ENCODE measurements at regions not wholly inside any gene's neighbourhood (a gene's known extent, or its start where the extent isn't known, plus 50 kb on each side); places are given as distances from the start of the nearest gene placed in this dataset.

DNA sequence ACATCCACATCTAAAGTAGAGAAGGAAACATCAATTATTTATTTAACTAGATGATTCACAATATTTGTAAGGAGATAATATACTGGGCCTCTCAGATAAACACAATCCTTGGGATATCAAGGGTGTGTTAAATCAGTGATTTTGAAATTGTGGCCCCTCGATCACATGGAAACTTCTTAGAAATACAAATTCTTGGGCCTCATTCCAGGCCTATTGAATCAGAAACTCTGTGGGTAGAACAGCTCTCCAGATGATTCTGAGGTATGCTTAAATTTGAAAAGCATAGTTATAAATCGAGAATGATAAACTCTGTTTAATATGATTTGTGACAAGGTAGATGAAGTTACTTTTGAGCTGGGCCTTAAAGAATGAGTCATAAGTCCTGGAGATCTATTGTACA lies 64.3 kb upstream of the GPR174 start:
- DNase-seq: no peak
- no peak overlapping the region for H3K4me3 ChIP-seq
- TF ChIP-seq, protein P1, sequence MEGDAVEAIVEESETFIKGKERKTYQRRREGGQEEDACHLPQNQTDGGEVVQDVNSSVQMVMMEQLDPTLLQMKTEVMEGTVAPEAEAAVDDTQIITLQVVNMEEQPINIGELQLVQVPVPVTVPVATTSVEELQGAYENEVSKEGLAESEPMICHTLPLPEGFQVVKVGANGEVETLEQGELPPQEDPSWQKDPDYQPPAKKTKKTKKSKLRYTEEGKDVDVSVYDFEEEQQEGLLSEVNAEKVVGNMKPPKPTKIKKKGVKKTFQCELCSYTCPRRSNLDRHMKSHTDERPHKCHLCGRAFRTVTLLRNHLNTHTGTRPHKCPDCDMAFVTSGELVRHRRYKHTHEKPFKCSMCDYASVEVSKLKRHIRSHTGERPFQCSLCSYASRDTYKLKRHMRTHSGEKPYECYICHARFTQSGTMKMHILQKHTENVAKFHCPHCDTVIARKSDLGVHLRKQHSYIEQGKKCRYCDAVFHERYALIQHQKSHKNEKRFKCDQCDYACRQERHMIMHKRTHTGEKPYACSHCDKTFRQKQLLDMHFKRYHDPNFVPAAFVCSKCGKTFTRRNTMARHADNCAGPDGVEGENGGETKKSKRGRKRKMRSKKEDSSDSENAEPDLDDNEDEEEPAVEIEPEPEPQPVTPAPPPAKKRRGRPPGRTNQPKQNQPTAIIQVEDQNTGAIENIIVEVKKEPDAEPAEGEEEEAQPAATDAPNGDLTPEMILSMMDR (IDR thresholded peaks at IDR 0.05): no peak
- H3K9me3 ChIP-seq: no peaks in the 10 kb centered on the region
- no peak for ATAC-seq
- no peaks in the 10 kb centered on the region for H3K27me3 ChIP-seq (ENCODE audit: low read depth)
- H3K4me1 ChIP-seq: no peaks in the 10 kb centered on the region
- H3K36me3 ChIP-seq: no peaks in the 10 kb centered on the region
- no peak overlapping the region for H3K27ac ChIP-seq
- intact Hi-C loops (cut with DNase I): no loop called here

DNA sequence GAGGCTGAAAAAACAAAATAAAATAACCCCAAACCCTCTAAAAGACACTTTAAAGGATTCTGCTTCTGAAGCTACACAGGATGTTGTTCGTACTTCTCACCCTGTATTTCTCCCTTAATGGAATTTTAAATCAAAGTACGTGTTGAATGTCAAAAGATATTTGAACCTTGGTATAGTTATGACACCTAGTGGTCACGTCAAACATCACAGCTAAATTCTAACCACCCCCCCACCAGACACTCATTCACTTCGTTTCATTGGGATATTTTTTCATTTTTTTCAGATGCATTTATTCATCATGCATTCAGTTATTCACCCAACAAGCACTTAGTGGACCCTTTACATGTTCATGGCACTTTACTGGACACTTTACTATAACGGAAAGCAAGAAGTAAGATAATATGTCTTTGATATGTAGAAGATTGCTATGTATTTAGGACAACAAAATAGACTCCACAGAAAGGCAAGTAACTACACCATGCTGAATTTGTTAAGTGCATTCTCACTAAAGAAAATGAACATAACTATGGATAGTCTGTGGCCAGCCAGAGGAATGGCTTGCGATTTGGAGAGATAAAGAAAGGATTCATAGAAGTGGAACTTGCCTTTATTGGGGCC lies 62.5 kb upstream of the GPR174 start:
- peak in 1 of 2 donors; percentile 65 for ATAC-seq

DNA sequence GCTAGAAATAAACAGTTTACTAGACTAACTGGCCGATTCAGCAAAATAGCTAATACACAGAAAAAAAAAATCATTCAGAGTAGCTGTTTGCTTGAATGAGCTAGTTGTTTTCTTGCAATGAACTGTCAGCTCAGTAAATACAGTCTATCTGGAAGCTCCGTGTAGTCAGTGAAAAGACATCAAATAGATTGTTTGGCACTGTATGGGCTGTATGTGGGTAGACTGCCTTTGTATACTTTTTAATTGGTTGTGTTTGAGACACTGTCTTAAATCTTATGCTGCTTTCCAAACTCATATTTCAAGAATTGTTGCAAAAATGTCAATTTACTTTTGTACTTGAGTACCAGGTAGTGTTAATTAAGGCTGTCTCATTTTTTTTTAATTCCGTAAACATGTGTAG lies 61.6 kb upstream of the GPR174 start:
- H3K36me3 ChIP-seq: no peaks in the 10 kb centered on the region
- H3K4me1 ChIP-seq: no peaks in the 10 kb centered on the region
- no peak overlapping the region for H3K27ac ChIP-seq
- intact Hi-C loops (cut with DNase I): no loop called here
- no peak for ATAC-seq
- H3K9me3 ChIP-seq: no peaks in the 10 kb centered on the region
- TF ChIP-seq, protein P1 (IDR thresholded peaks at IDR 0.05): no peak
- no peak overlapping the region for H3K4me3 ChIP-seq
- DNase-seq: no peak
- H3K27me3 ChIP-seq (ENCODE audit: low read depth): no peaks in the 10 kb centered on the region

More for the DNA sequence above, 62.5 kb upstream of the GPR174 start:
- Histone ChIP-seq H3K4me1 (no peaks in the 10 kb centered on the region), H3K36me3 (no peaks in the 10 kb centered on the region), H3K27ac (no peak overlapping the region), H3K9me3 (no peaks in the 10 kb centered on the region), H3K4me3 (no peak overlapping the region), H3K27me3 (ENCODE audit: low read depth) (no peaks in the 10 kb centered on the region)
- intact Hi-C loops (cut with DNase I): no loop called here
- DNase-seq: no peak
- TF ChIP-seq, protein P1 (IDR thresholded peaks at IDR 0.05): peak; percentile 50

DNA sequence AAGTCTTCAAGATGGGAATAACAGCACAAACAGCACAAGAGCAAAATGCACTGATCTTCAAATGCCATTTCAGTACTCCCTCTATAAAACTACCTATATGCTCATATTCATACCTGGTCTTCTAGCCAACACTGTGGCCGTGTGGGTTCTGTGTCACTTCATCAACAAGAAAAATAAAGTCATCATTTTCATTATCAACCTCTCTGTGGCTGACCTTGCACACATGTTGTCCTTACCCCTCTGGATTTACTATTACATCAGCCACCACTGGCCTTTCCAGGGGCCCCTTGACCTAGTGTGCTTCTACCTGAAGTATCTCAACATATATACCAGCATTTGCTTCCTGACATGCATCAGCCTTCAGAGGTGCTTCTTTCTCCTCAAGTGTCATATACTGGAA lies 59.6 kb upstream of the GPR174 start:
- intact Hi-C loops (cut with DNase I): no loop called here
- Histone ChIP-seq H3K27ac (no peak overlapping the region), H3K9me3 (no peaks in the 10 kb centered on the region), H3K27me3 (ENCODE audit: low read depth) (no peaks in the 10 kb centered on the region), H3K4me3 (no peak overlapping the region), H3K36me3 (no peaks in the 10 kb centered on the region), H3K4me1 (no peaks in the 10 kb centered on the region)
- TF ChIP-seq, protein P1 (IDR thresholded peaks at IDR 0.05): no peak
- ATAC-seq: no peak
- DNase-seq: no peak

DNA sequence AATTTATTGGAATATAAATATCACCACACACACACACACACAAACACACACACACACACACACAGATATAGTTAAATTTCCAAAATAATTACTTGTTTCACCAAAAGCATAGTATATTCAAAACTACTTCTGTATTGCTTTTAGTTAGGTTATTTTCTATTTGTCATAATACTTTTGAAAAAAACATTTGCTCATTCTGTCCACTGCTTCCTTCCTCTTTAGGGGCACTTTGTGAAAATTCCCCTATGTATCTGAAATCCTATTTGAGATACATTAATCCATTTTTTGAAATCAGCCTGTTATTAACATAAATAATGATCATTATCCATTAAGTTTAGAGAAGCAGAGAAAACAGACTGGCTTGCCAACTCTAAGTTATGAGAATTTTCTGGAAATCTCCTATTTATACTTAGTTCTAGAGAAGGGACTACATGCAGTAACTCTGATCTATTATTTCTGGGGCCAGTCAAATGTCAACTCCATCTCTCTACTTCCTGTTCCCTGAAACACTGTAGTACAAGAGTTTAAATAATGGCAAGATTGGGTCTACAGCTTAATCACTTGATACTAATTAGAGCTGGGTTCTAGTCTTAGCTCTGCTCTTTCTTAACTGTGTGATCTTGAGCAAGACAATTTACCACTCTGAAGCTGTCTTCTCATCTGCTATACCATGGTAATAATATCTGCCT lies 54.4 kb upstream of the GPR174 start:
- Histone ChIP-seq H3K36me3 (no peaks in the 10 kb centered on the region), H3K4me1 (no peaks in the 10 kb centered on the region), H3K27me3 (ENCODE audit: low read depth) (no peaks in the 10 kb centered on the region), H3K9me3 (no peaks in the 10 kb centered on the region), H3K27ac (no peak overlapping the region), H3K4me3 (no peak overlapping the region)
- DNase-seq (no peak), ATAC-seq (no peak)
- TF ChIP-seq, protein P1 (IDR thresholded peaks at IDR 0.05): no peak
- intact Hi-C loops (cut with DNase I): no loop called here

All from lower lobe of right lung (tissue), 2 donors.